ENCODE measurements at regions not wholly inside any gene's neighbourhood (a gene's known extent, or its start where the extent isn't known, plus 50 kb on each side); places are given as distances from the start of the nearest gene placed in this dataset.
"Not testable (repeated sequence)": the region's sequence is repeated elsewhere in the genome, so short reads cannot be mapped to it uniquely, and the experiment has no call there.

DNA sequence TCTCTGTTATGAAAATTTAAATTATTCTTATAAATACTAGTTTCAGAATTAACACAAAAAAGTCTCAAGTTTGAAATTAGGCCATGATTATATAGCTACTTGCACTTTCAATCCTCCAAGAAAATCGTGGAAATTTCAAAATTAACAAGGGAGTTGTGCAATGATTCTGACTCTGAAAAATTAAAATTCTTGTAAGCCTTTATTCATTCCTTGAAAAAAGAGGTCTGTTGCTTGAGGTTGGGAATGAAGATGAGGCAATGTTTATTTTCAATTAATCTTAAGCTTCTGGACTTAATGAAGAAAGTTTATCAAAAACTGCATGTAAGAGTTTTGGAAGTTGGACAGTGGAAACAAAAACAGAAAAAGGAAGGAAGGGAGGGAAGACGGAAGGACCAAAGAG lies 128.2 kb upstream of the FIBIN start:
- Histone ChIP-seq H3K9me2 (ENCODE audit: low read depth, low read length) (no peaks in the 10 kb centered on the region), H3K36me3 (ENCODE audit: insufficient read depth, low read length) (no peaks in the 10 kb centered on the region), H3K27ac (ENCODE audit: low read depth, low read length, poor library complexity, severe bottlenecking) (no peak overlapping the region), H3K79me2 (ENCODE audit: insufficient read depth, low read length) (no peaks in the 10 kb centered on the region), H3K9me3 (ENCODE audit: low read length) (peaks cover 15% of the 10 kb centered on the region), H3K9ac (ENCODE audit: low read length) (no peak overlapping the region), H3K4me3 (ENCODE audit: low read depth, low read length, poor library complexity, severe bottlenecking) (no peak overlapping the region), H3K4me1 (ENCODE audit: insufficient read depth, low read length, severe bottlenecking) (peaks cover 43% of the 10 kb centered on the region), H3K4me2 (ENCODE audit: low read length) (no peak overlapping the region), H3F3A (ENCODE audit: insufficient read depth, low read length) (no peaks in the 10 kb centered on the region), H2AFZ (ENCODE audit: low read length) (no peak overlapping the region), H4K20me1 (ENCODE audit: insufficient read depth, low read length) (no peaks in the 10 kb centered on the region), H3K27me3 (ENCODE audit: insufficient read depth, low read length) (no peaks in the 10 kb centered on the region)
- TF ChIP-seq EZH2 (IDR thresholded peaks at IDR 0.05; ENCODE audit: borderline replicate concordance, low read length), result no peak
- TF ChIP-seq, protein P1, sequence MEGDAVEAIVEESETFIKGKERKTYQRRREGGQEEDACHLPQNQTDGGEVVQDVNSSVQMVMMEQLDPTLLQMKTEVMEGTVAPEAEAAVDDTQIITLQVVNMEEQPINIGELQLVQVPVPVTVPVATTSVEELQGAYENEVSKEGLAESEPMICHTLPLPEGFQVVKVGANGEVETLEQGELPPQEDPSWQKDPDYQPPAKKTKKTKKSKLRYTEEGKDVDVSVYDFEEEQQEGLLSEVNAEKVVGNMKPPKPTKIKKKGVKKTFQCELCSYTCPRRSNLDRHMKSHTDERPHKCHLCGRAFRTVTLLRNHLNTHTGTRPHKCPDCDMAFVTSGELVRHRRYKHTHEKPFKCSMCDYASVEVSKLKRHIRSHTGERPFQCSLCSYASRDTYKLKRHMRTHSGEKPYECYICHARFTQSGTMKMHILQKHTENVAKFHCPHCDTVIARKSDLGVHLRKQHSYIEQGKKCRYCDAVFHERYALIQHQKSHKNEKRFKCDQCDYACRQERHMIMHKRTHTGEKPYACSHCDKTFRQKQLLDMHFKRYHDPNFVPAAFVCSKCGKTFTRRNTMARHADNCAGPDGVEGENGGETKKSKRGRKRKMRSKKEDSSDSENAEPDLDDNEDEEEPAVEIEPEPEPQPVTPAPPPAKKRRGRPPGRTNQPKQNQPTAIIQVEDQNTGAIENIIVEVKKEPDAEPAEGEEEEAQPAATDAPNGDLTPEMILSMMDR (IDR thresholded peaks at IDR 0.05; ENCODE audit: low read length), result no peak

DNA sequence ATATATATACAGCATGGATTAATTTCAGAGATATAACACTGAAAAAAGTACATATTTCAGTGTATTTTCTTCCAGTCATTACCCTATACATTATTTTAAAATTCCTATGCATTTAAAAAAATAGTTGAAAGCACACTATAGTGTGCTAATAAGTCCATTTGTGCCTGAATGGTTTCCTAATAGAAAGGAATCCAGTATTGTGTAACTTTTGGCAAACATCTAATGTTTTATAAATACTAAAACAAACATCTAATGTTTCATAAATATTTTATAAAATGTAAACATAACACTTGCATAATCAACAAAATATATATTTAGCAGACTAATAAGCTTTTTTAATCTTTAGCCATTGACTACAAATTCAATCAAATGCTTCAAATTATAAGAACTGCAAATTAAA lies 126.6 kb upstream of the FIBIN start:
- H3K4me1 ChIP-seq (ENCODE audit: insufficient read depth, low read length, severe bottlenecking), result peaks cover 28% of the 10 kb centered on the region
- no peaks in the 10 kb centered on the region for H4K20me1 ChIP-seq (ENCODE audit: insufficient read depth, low read length)
- no peaks in the 10 kb centered on the region for H3F3A ChIP-seq (ENCODE audit: insufficient read depth, low read length)
- no peak overlapping the region for H3K4me2 ChIP-seq (ENCODE audit: low read length)
- no peak overlapping the region for H3K4me3 ChIP-seq (ENCODE audit: low read depth, low read length, poor library complexity, severe bottlenecking)
- H3K79me2 ChIP-seq (ENCODE audit: insufficient read depth, low read length), result no peaks in the 10 kb centered on the region
- no peak overlapping the region for H3K27ac ChIP-seq (ENCODE audit: low read depth, low read length, poor library complexity, severe bottlenecking)
- no peaks in the 10 kb centered on the region for H3K9me2 ChIP-seq (ENCODE audit: low read depth, low read length)
- no peak overlapping the region for H3K9ac ChIP-seq (ENCODE audit: low read length)
- H3K27me3 ChIP-seq (ENCODE audit: insufficient read depth, low read length), result no peaks in the 10 kb centered on the region
- H2AFZ ChIP-seq (ENCODE audit: low read length), result no peak overlapping the region
- H3K9me3 ChIP-seq (ENCODE audit: low read length), result peaks cover 15% of the 10 kb centered on the region
- H3K36me3 ChIP-seq (ENCODE audit: insufficient read depth, low read length), result no peaks in the 10 kb centered on the region
- TF ChIP-seq EZH2 (IDR thresholded peaks at IDR 0.05; ENCODE audit: borderline replicate concordance, low read length), result no peak
- TF ChIP-seq, protein P1 (IDR thresholded peaks at IDR 0.05; ENCODE audit: low read length), result no peak

DNA sequence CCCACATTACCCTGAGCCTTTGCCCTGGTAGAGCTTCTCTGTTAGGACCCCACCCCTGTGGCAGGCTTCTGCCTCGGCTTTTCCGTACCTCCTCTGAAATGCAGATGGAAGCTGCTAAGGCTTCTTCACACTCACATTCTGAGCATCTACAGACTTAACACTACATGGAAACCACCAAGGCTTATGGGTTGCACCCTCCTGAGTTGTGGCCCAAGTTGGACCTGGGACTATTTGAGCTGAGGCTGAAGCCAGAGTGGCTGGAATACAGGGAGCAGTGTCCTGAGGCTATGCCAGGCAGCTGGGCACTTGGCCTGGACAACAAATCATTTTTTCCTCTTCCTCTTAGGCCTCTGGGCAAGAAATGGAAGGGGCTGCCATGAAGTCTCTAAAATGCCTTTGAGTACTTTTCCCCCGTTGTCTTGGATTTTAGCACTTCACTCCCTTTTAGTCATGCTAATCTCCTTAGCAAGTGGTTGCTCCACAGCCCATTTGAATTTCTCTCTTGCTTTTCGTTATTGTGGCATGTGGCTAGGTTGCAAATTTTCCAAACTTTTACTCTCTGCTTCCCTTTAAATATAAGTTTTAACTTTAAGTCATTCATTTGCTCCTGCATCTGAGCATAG lies 114.8 kb upstream of the FIBIN start:
- no peak overlapping the region for H3K4me2 ChIP-seq (ENCODE audit: low read length)
- no peak overlapping the region for H3K9ac ChIP-seq (ENCODE audit: low read length)
- no peak overlapping the region for H3K4me3 ChIP-seq (ENCODE audit: low read depth, low read length, poor library complexity, severe bottlenecking)
- no peaks in the 10 kb centered on the region for H4K20me1 ChIP-seq (ENCODE audit: insufficient read depth, low read length)
- H3K27me3 ChIP-seq (ENCODE audit: insufficient read depth, low read length), result no peaks in the 10 kb centered on the region
- H3K36me3 ChIP-seq (ENCODE audit: insufficient read depth, low read length), result no peaks in the 10 kb centered on the region; the same call in 1 of the 2 replicates
- H3K9me3 ChIP-seq (ENCODE audit: low read length), result peaks cover 15% of the 10 kb centered on the region; the same call in 1 of the 2 replicates
- H3K79me2 ChIP-seq (ENCODE audit: insufficient read depth, low read length), result no peaks in the 10 kb centered on the region
- no peaks in the 10 kb centered on the region for H3K9me2 ChIP-seq (ENCODE audit: low read depth, low read length)
- no peak overlapping the region for H2AFZ ChIP-seq (ENCODE audit: low read length)
- TF ChIP-seq, protein P1 (IDR thresholded peaks at IDR 0.05; ENCODE audit: low read length), result no peak
- TF ChIP-seq EZH2 (IDR thresholded peaks at IDR 0.05; ENCODE audit: borderline replicate concordance, low read length), result no peak
- no peaks in the 10 kb centered on the region for H3K4me1 ChIP-seq (ENCODE audit: insufficient read depth, low read length, severe bottlenecking)
- no peak overlapping the region for H3K27ac ChIP-seq (ENCODE audit: low read depth, low read length, poor library complexity, severe bottlenecking)
- no peaks in the 10 kb centered on the region for H3F3A ChIP-seq (ENCODE audit: insufficient read depth, low read length)

DNA sequence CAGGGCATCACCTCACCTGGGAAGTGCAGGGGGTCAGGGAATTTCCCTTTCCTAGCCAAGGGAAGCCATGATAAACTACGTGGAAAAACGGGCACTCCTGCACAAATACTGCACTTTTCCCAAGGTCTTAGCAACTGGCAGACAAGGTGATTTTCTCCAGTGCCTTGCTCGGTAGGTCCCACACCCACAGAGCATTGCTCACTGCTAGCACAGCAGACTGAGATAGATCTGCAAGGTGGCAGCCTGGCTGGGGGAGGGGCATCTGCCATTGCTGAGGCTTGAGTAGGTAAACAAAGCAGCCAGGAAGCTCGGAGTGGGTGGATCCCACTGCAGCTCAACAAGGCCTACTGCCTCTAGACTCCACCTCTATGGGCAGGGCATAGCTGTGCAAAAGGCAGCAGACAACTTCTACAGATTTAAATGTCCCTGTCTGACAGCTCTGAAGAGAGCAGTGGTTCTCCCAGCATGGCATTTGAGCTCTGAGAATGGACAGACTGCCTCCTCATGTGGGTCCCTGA lies 111.5 kb upstream of the FIBIN start:
- H3K79me2 ChIP-seq (ENCODE audit: insufficient read depth, low read length); H3F3A ChIP-seq (ENCODE audit: insufficient read depth, low read length); H3K9me2 ChIP-seq (ENCODE audit: low read depth, low read length); H3K4me1 ChIP-seq (ENCODE audit: insufficient read depth, low read length, severe bottlenecking); H3K27me3 ChIP-seq (ENCODE audit: insufficient read depth, low read length); H3K9me3 ChIP-seq (ENCODE audit: low read length); H2AFZ ChIP-seq (ENCODE audit: low read length); H3K9ac ChIP-seq (ENCODE audit: low read length); H3K36me3 ChIP-seq (ENCODE audit: insufficient read depth, low read length); H3K4me3 ChIP-seq (ENCODE audit: low read depth, low read length, poor library complexity, severe bottlenecking); H4K20me1 ChIP-seq (ENCODE audit: insufficient read depth, low read length); H3K27ac ChIP-seq (ENCODE audit: low read depth, low read length, poor library complexity, severe bottlenecking); H3K4me2 ChIP-seq (ENCODE audit: low read length): not testable (repeated sequence)
